Osteocyte (in vitro differentiated cells): ENCODE measurements at regions not wholly inside any gene's neighbourhood (a gene's known extent, or its start where the extent isn't known, plus 50 kb on each side); places are given as distances from the start of the nearest gene placed in this dataset.

Source experiments
- DNase-seq: peaks from one replicate; pipeline ENCODE4 v3.0.0; 2021; ENCODE audit warnings: mixed read lengths; ENCODE audit not compliant: unreplicated experiment; ENCODE audit errors: extremely low spot score
- H3K27ac Mint-ChIP-seq: one replicate; pipeline ENCODE4 v1.8.0; 2021; ENCODE audit warnings: mild to moderate bottlenecking, mixed read lengths; ENCODE audit not compliant: unreplicated experiment
- H3K27me3 Mint-ChIP-seq: one replicate; pipeline ENCODE4 v1.8.0; 2021; ENCODE audit warnings: mixed read lengths; ENCODE audit not compliant: unreplicated experiment
- H3K36me3 Mint-ChIP-seq: one replicate; pipeline ENCODE4 v1.8.0; 2021; ENCODE audit warnings: mixed read lengths; ENCODE audit not compliant: unreplicated experiment
- H3K4me1 Mint-ChIP-seq: one replicate; pipeline ENCODE4 v1.8.0; 2021; ENCODE audit warnings: mixed read lengths; ENCODE audit not compliant: unreplicated experiment
- H3K4me3 Mint-ChIP-seq: one replicate; pipeline ENCODE4 v1.8.0; 2021; ENCODE audit warnings: mild to moderate bottlenecking, moderate library complexity, mixed read lengths; ENCODE audit not compliant: unreplicated experiment
- H3K9me3 Mint-ChIP-seq: one replicate; pipeline ENCODE4 v1.8.0; 2021; ENCODE audit warnings: mixed read lengths; ENCODE audit not compliant: unreplicated experiment
- TF ChIP-seq, protein P1 (sequence below): fragments of 200-600 bp; sonication (generic); IDR thresholded peaks from 2 replicates; pipeline ENCODE4 v1.5.0; 2021; ENCODE audit warnings: antibody characterized with exemption, mild to moderate bottlenecking, moderate library complexity

DNA sequence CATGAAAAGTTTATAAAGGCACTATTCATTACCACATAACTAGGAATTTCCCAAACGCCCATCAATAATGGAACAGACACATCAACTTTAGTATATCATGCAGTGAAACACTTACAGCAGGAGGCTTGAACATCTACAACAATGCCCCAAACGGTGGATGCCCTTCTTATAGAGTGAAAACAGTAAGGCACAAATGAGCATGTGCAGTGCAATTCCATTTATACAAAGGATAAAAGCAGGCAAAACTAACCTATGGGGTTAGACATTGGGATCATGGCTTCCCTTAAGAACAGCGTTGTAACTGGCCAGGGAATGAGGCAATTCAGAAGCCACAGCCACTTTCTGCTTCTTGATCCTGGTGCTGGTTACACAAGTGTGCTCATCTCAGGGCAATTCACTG lies 1363.0 kb downstream of the TBC1D22A start:
- no peak for DNase-seq
- Mint-ChIP-seq H3K27me3 (peaks cover 3% of the 10 kb centered on the region), H3K36me3 (no peaks in the 10 kb centered on the region), H3K4me1 (no peaks in the 10 kb centered on the region), H3K27ac (no peak overlapping the region), H3K9me3 (no peaks in the 10 kb centered on the region), H3K4me3 (no peak overlapping the region)
- TF ChIP-seq, protein P1, sequence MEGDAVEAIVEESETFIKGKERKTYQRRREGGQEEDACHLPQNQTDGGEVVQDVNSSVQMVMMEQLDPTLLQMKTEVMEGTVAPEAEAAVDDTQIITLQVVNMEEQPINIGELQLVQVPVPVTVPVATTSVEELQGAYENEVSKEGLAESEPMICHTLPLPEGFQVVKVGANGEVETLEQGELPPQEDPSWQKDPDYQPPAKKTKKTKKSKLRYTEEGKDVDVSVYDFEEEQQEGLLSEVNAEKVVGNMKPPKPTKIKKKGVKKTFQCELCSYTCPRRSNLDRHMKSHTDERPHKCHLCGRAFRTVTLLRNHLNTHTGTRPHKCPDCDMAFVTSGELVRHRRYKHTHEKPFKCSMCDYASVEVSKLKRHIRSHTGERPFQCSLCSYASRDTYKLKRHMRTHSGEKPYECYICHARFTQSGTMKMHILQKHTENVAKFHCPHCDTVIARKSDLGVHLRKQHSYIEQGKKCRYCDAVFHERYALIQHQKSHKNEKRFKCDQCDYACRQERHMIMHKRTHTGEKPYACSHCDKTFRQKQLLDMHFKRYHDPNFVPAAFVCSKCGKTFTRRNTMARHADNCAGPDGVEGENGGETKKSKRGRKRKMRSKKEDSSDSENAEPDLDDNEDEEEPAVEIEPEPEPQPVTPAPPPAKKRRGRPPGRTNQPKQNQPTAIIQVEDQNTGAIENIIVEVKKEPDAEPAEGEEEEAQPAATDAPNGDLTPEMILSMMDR: no peak

DNA sequence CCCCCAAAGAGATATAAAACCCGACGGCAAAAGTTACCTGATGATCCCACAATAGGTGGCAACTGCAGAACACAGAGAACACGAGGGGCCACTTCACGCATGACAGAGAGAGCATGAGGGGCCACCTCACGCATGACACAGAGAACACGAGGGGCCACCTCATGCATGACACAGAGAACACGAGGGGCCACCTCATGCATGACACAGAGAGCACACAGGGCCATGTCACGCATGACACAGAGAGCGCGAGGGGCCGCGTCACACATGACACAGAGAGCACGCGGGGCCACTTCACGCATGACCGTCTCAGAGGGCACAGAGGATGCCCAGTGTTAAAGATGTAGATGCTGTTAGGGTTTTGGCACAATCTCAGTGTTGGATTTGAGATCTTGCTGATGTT lies 1359.5 kb downstream of the TBC1D22A start:
- H3K4me1 Mint-ChIP-seq: no peaks in the 10 kb centered on the region
- no peaks in the 10 kb centered on the region for H3K36me3 Mint-ChIP-seq
- H3K4me3 Mint-ChIP-seq: no peak overlapping the region
- peaks cover 3% of the 10 kb centered on the region for H3K27me3 Mint-ChIP-seq
- no peak for DNase-seq
- no peak overlapping the region for H3K27ac Mint-ChIP-seq
- peaks cover 6% of the 10 kb centered on the region for H3K9me3 Mint-ChIP-seq
- TF ChIP-seq, protein P1: no peak

DNA sequence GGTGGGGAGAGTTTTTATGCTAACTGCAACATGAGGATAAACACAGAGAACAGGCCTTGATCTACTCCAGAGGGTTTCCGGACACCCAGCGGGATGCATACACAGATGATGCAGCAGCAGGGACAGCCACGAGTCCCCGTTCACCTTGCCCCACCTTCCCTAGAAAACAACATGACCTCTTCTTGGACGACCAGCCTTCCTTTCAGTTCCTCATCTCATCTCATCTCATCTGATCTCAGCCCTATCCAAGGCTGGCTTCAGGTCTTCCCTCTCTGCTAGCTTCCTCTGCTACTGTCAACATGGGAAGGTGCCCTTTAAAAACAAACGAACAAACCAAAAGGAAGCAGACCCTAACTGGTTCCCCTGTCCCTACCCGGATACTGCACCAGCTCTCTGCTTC lies 1356.2 kb downstream of the TBC1D22A start:
- Mint-ChIP-seq H3K4me3 (no peak overlapping the region), H3K27me3 (no peaks in the 10 kb centered on the region), H3K9me3 (peaks cover 9% of the 10 kb centered on the region), H3K36me3 (no peaks in the 10 kb centered on the region), H3K4me1 (no peaks in the 10 kb centered on the region), H3K27ac (no peak overlapping the region)
- TF ChIP-seq, protein P1: no peak
- DNase-seq: no peak

DNA sequence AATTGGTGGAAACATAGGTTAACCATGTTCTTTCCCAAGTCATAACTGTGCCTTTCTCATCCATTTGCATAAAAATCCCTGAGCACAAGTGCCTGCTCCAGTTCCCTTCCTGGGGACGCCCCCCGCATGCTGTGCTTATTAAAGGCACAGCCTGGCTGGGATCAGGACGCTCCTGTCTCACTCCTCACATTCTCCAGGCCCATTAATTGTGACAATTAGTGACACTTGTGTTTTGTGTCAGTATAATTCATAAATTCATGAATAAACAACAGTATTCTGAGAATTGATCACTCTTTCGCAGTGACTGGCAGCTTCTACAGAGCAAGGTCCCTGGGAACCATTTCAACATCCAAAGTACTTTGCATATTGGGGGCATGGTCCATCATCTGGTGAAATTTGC lies 1354.4 kb downstream of the TBC1D22A start:
- no peak overlapping the region for H3K4me3 Mint-ChIP-seq

DNA sequence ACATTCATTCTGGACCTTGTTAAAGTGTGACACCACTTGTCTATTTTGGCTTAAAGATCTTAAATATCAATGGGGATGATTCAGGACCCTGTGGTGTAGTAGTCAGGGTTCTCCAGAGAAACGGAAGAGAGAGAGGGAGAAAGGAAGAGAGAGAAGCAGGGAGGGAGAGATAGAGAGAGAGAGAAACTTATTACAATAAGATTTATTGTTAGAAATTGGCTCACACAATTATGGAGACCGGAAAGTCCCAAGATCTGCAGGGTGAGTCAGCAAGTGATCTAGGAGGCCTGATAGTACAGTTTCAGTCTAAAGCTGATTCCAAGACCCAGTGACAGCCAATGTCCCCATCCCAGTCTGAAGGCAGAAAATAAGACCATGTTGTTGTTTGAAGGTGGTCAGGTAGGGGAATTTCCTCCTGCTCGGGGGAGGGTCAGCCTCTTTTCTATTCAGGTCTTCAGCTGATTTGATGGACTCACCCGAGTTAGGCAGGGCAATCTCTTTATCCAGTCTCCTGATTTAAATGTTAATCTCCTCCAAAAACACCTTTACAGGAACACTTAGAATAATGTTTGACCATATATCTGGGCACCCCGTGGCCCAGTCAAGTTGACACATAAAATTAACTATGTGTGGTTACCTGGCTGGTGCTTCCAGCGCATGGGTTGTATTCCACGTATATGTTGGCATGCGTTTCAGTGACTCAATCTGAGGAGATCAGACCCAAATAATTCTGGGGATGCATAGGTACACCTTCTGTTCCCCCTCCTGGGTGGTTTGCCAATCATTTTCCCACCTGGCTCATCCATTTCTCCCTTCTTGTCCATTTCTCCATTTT lies 1350.5 kb downstream of the TBC1D22A start:
- Mint-ChIP-seq H3K27ac (no peak overlapping the region), H3K9me3 (peaks cover 8% of the 10 kb centered on the region), H3K27me3 (peaks cover 3% of the 10 kb centered on the region), H3K4me3 (no peak overlapping the region), H3K4me1 (no peaks in the 10 kb centered on the region), H3K36me3 (no peaks in the 10 kb centered on the region)
- no peak for DNase-seq
- TF ChIP-seq, protein P1: no peak

More for the DNA sequence above, 1354.4 kb downstream of the TBC1D22A start:
- H3K36me3 Mint-ChIP-seq: no peaks in the 10 kb centered on the region
- DNase-seq: no peak
- no peak overlapping the region for H3K27ac Mint-ChIP-seq
- H3K9me3 Mint-ChIP-seq: peaks cover 9% of the 10 kb centered on the region
- no peaks in the 10 kb centered on the region for H3K27me3 Mint-ChIP-seq
- H3K4me1 Mint-ChIP-seq: no peaks in the 10 kb centered on the region
- TF ChIP-seq, protein P1: no peak
